ENCODE measurements at regions not wholly inside any gene's neighbourhood (a gene's known extent, or its start where the extent isn't known, plus 50 kb on each side); places are given as distances from the start of the nearest gene placed in this dataset.

- FAIRE-seq: no peak
Observed at GRCh38 chr5:125302577-125302976, 556.1 kb upstream of the ZNF608 start.

- no peak for FAIRE-seq
Observed at GRCh38 chr5:125306741-125307140, 560.3 kb upstream of the ZNF608 start.

- FAIRE-seq: no peak
Observed at GRCh38 chr5:125310749-125311148, 564.3 kb upstream of the ZNF608 start.

GRCh38 chr5:125311743-125312142 lies 565.3 kb upstream of the ZNF608 start:
- no peak for FAIRE-seq

GRCh38 chr5:125313555-125313954 lies 567.1 kb upstream of the ZNF608 start:
- FAIRE-seq: no peak

GRCh38 chr5:125315306-125315705 lies 568.9 kb upstream of the ZNF608 start:
- no peak for FAIRE-seq

- FAIRE-seq: no peak
Observed at GRCh38 chr5:125316391-125316790, 570.0 kb upstream of the ZNF608 start.

GRCh38 chr5:125316915-125317535 lies 570.6 kb upstream of the ZNF608 start:
- no peak for FAIRE-seq

- no peak for FAIRE-seq
Observed at GRCh38 chr5:125317536-125317995, 571.1 kb upstream of the ZNF608 start.

- no peak for FAIRE-seq
Observed at GRCh38 chr5:125321654-125322053, 575.2 kb upstream of the ZNF608 start.

GRCh38 chr5:125323613-125324012 lies 577.2 kb upstream of the ZNF608 start:
- FAIRE-seq: no peak

GRCh38 chr5:125325488-125326149 lies 579.2 kb upstream of the ZNF608 start:
- no peak for FAIRE-seq

GRCh38 chr5:125326150-125326510 lies 579.7 kb upstream of the ZNF608 start:
- no peak for FAIRE-seq

- FAIRE-seq: no peak
Observed at GRCh38 chr5:125327676-125328075, 581.2 kb upstream of the ZNF608 start.

- no peak for FAIRE-seq
Observed at GRCh38 chr5:125331987-125332598, 585.7 kb upstream of the ZNF608 start.

- peak; percentile 30 for FAIRE-seq
Observed at GRCh38 chr5:125333416-125333815, 587.0 kb upstream of the ZNF608 start.

- FAIRE-seq: no peak
Observed at GRCh38 chr5:125336401-125336800, 590.0 kb upstream of the ZNF608 start.

- FAIRE-seq: no peak
Observed at GRCh38 chr5:125337294-125337693, 590.9 kb upstream of the ZNF608 start.

- no peak for FAIRE-seq
Observed at GRCh38 chr5:125338440-125339174, 592.2 kb upstream of the ZNF608 start.

- no peak for FAIRE-seq
Observed at GRCh38 chr5:125341436-125341835, 595.0 kb upstream of the ZNF608 start.

GRCh38 chr5:125343015-125343414 lies 596.6 kb upstream of the ZNF608 start:
- FAIRE-seq: no peak

GRCh38 chr5:125346316-125346715 lies 599.9 kb upstream of the ZNF608 start:
- no peak for FAIRE-seq

GRCh38 chr5:125348221-125348692 lies 601.8 kb upstream of the ZNF608 start:
- FAIRE-seq: no peak
